ENCODE measurements at regions not wholly inside any gene's neighbourhood (a gene's known extent, or its start where the extent isn't known, plus 50 kb on each side); places are given as distances from the start of the nearest gene placed in this dataset.

- TF ChIP-seq, protein P1, sequence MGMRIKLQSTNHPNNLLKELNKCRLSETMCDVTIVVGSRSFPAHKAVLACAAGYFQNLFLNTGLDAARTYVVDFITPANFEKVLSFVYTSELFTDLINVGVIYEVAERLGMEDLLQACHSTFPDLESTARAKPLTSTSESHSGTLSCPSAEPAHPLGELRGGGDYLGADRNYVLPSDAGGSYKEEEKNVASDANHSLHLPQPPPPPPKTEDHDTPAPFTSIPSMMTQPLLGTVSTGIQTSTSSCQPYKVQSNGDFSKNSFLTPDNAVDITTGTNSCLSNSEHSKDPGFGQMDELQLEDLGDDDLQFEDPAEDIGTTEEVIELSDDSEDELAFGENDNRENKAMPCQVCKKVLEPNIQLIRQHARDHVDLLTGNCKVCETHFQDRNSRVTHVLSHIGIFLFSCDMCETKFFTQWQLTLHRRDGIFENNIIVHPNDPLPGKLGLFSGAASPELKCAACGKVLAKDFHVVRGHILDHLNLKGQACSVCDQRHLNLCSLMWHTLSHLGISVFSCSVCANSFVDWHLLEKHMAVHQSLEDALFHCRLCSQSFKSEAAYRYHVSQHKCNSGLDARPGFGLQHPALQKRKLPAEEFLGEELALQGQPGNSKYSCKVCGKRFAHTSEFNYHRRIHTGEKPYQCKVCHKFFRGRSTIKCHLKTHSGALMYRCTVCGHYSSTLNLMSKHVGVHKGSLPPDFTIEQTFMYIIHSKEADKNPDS (CRISPR knock-in tag; IDR thresholded peaks at IDR 0.05): no peak
- TF ChIP-seq ZNF577 (CRISPR knock-in tag; IDR thresholded peaks at IDR 0.05; ENCODE audit: borderline replicate concordance, low read depth) (no peak), ZNF768 (CRISPR knock-in tag; IDR thresholded peaks at IDR 0.05) (no peak), MAZ (IDR thresholded peaks at IDR 0.05; ENCODE audit: borderline replicate concordance, low read depth, low read length) (no peak), MAZ (CRISPR knock-in tag; IDR thresholded peaks at IDR 0.05; ENCODE audit: low read depth) (no peak), ZNF761 (CRISPR knock-in tag; conservative IDR thresholded peaks at IDR 0.05) (no peak)
- TF ChIP-seq, protein P2, sequence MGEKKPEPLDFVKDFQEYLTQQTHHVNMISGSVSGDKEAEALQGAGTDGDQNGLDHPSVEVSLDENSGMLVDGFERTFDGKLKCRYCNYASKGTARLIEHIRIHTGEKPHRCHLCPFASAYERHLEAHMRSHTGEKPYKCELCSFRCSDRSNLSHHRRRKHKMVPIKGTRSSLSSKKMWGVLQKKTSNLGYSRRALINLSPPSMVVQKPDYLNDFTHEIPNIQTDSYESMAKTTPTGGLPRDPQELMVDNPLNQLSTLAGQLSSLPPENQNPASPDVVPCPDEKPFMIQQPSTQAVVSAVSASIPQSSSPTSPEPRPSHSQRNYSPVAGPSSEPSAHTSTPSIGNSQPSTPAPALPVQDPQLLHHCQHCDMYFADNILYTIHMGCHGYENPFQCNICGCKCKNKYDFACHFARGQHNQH (CRISPR knock-in tag; IDR thresholded peaks at IDR 0.05): no peak
Measured at GRCh38 chr12:4107436-4107878, 166.1 kb upstream of the CCND2 start (continued).

GRCh38 chr12:4106621-4107020 is 166.9 kb upstream of the CCND2 start:
- ATAC-seq (no peak), FAIRE-seq (no peak), DNase-seq (ENCODE audit: low spot score) (no peak)
- in situ Hi-C loops (cut with HindIII; ENCODE audit: extremely low pct_ligation_motif_present, low pct_unique_long_range_greater_than_20kb): loop anchor here (5.0 kb wide), 1 partner anchor 171 kb away; no protein-coding TSS in a partner anchor
- Histone ChIP-seq H3K9me3 (ENCODE audit: low read length) (no peaks in the 10 kb centered on the region), H3K4me2 (ENCODE audit: low read depth, low read length) (no peak overlapping the region), H4K20me1 (ENCODE audit: insufficient read depth, low read length) (no peaks in the 10 kb centered on the region), H3K79me2 (ENCODE audit: insufficient read depth, low read length) (no peaks in the 10 kb centered on the region), H3K9ac (ENCODE audit: insufficient read depth, low read depth, low read length) (no peak overlapping the region), H3K4me1 (ENCODE audit: insufficient read depth, low read length) (no peaks in the 10 kb centered on the region), H2AFZ (ENCODE audit: low read length) (no peak overlapping the region), H3K4me3 (replicated peaks in 1 of 3; ENCODE audit: insufficient read depth in 1 of 3, low read depth in 2 of 3, low read length in 3 of 3) (no peak overlapping the region), H3K27ac (ENCODE audit: extremely low read length, insufficient read depth, low read length) (no peak overlapping the region), H3K36me3 (replicated peaks in 1 of 2; ENCODE audit: control insufficient read depth in 1 of 2, insufficient read depth in 2 of 2, low read length in 2 of 2) (no peaks in the 10 kb centered on the region), H3K27me3 (ENCODE audit: control insufficient read depth in 1 of 2, insufficient read depth in 2 of 2, low read length in 2 of 2) (no peaks in the 10 kb centered on the region)
- ChIA-PET POLR2A (no interaction called here), CTCF (ENCODE audit: low intra/inter-chr PET ratio, low total read pairs) (interaction anchor here (1.1 kb wide), 1 partner anchor 170 kb away, joined by 5 read pairs; no protein-coding TSS in a partner anchor)
- no peak for TF ChIP-seq ZFP37 (CRISPR knock-in tag; IDR thresholded peaks at IDR 0.05; ENCODE audit: borderline replicate concordance)
- TF ChIP-seq POGZ (CRISPR knock-in tag; IDR thresholded peaks at IDR 0.05): no peak
- TF ChIP-seq SP140L (CRISPR knock-in tag; IDR thresholded peaks at IDR 0.05; ENCODE audit: borderline replicate concordance): no peak
- no peak for TF ChIP-seq THAP11 (CRISPR knock-in tag; IDR thresholded peaks at IDR 0.05)
- TF ChIP-seq SMARCC2 (IDR thresholded peaks at IDR 0.05): no peak
- no peak for TF ChIP-seq ASH2L (IDR thresholded peaks at IDR 0.05; ENCODE audit: insufficient read length, low read depth, low read length)
- TF ChIP-seq RARA (CRISPR knock-in tag; IDR thresholded peaks at IDR 0.05): no peak
- TF ChIP-seq ARID3A (IDR thresholded peaks at IDR 0.05; ENCODE audit: low read depth, low read length): no peak
- TF ChIP-seq ZNF878 (CRISPR knock-in tag; IDR thresholded peaks at IDR 0.05): no peak
- TF ChIP-seq, protein P3, sequence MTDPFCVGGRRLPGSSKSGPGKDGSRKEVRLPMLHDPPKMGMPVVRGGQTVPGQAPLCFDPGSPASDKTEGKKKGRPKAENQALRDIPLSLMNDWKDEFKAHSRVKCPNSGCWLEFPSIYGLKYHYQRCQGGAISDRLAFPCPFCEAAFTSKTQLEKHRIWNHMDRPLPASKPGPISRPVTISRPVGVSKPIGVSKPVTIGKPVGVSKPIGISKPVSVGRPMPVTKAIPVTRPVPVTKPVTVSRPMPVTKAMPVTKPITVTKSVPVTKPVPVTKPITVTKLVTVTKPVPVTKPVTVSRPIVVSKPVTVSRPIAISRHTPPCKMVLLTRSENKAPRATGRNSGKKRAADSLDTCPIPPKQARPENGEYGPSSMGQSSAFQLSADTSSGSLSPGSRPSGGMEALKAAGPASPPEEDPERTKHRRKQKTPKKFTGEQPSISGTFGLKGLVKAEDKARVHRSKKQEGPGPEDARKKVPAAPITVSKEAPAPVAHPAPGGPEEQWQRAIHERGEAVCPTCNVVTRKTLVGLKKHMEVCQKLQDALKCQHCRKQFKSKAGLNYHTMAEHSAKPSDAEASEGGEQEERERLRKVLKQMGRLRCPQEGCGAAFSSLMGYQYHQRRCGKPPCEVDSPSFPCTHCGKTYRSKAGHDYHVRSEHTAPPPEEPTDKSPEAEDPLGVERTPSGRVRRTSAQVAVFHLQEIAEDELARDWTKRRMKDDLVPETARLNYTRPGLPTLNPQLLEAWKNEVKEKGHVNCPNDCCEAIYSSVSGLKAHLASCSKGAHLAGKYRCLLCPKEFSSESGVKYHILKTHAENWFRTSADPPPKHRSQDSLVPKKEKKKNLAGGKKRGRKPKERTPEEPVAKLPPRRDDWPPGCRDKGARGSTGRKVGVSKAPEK (CRISPR knock-in tag; IDR thresholded peaks at IDR 0.05; ENCODE audit: borderline replicate concordance): no peak
- BruUV-seq (replicated peaks): no TSS peak
- WGBS (ENCODE audit: low lambda C conversion rate): 70% methylated on average over 8 of the region's 8 CpGs
- intact Hi-C loops (cut with micrococcal nuclease; ENCODE audit: unreplicated experiment): loop anchor here (1.0 to 2.0 kb wide), 2 partner anchors 40 to 171 kb away; no protein-coding TSS in a partner anchor
